GM23248 (cell line): ENCODE measurements at regions not wholly inside any gene's neighbourhood (a gene's known extent, or its start where the extent isn't known, plus 50 kb on each side); places are given as distances from the start of the nearest gene placed in this dataset.

Experiments used
- EZH2 ChIP-seq: fragments of 200-600 bp; sonication (generic); IDR thresholded peaks from 2 replicates; pipeline ENCODE4 v1.6.1; 2018; ENCODE audit warnings: antibody characterized with exemption, mild to moderate bottlenecking; ENCODE audit not compliant: insufficient read depth, poor library complexity, severe bottlenecking
- EZH2phosphoT487 ChIP-seq: fragments of 200-600 bp; sonication (generic); IDR thresholded peaks from 2 replicates; pipeline ENCODE4 v1.6.1; 2018; ENCODE audit warnings: antibody characterized with exemption, moderate library complexity, mild to moderate bottlenecking, low read depth; ENCODE audit not compliant: insufficient read depth

- no peak for TF ChIP-seq EZH2
- no peak for TF ChIP-seq EZH2phosphoT487
Observed at GRCh38 chr4:189177130-189177529, 763.5 kb upstream of the FRG1 start.
